ENCODE measurements at regions not wholly inside any gene's neighbourhood (a gene's known extent, or its start where the extent isn't known, plus 50 kb on each side); places are given as distances from the start of the nearest gene placed in this dataset.

DNA sequence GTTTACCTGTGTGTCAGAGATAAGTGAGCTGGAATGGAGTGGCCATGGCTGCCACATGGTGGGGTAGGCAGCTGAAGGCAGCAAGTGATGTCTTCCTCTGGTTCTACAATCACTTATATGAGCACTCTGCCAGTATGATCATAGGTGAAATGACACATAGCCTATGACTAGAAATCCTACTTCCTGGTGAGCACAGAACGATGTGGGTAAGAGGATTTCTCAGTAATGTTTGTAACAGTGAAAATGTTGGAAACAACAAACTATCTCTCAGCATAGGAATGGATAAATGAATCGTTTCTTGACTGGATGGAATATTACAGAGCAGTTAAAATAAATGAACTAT, 187.0 kb upstream of the S1PR3 start:
- TF ChIP-seq, protein P1, sequence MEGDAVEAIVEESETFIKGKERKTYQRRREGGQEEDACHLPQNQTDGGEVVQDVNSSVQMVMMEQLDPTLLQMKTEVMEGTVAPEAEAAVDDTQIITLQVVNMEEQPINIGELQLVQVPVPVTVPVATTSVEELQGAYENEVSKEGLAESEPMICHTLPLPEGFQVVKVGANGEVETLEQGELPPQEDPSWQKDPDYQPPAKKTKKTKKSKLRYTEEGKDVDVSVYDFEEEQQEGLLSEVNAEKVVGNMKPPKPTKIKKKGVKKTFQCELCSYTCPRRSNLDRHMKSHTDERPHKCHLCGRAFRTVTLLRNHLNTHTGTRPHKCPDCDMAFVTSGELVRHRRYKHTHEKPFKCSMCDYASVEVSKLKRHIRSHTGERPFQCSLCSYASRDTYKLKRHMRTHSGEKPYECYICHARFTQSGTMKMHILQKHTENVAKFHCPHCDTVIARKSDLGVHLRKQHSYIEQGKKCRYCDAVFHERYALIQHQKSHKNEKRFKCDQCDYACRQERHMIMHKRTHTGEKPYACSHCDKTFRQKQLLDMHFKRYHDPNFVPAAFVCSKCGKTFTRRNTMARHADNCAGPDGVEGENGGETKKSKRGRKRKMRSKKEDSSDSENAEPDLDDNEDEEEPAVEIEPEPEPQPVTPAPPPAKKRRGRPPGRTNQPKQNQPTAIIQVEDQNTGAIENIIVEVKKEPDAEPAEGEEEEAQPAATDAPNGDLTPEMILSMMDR (IDR thresholded peaks at IDR 0.05; ENCODE audit: borderline replicate concordance, insufficient read depth, low read depth, low read length), result no peak
- no peak overlapping the region for H3K4me3 ChIP-seq (ENCODE audit: low read depth, low read length)

DNA sequence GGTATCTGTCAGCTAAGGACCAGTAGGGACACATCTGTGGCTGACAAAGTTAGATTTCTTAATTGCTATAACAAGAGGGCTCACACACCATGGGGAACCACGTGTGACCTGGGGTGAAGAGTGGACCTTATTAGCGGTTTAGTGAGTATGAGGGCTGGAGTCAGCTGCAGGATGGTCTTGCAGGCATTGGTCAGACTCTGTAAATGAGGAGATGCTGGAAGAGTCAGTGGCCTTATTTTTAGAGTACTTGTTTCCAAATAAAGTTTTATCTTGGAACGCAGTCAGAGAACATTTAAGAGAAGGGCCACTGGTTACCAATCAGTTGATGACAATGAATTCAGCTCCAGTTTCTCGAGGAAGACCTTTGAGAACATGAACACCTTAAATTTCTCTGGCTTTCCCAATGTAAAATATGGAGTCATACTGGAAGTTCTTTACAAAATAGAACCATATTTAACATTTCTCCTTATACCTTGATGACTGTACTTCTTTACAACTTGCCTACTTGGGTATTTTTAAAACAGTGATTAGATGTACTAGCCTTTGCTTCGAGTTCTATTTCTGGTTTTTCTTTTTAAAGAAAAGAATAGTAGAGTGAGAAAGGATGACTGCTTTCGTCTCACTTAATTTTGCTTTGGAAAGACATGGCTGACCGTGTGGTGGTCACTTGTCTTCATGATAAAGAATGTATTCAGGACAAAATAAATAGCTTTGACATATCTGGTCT, 185.9 kb upstream of the S1PR3 start:
- H3K4me3 ChIP-seq (ENCODE audit: low read depth, low read length), result no peak overlapping the region
- TF ChIP-seq, protein P1 (IDR thresholded peaks at IDR 0.05; ENCODE audit: borderline replicate concordance, insufficient read depth, low read depth, low read length), result no peak

DNA sequence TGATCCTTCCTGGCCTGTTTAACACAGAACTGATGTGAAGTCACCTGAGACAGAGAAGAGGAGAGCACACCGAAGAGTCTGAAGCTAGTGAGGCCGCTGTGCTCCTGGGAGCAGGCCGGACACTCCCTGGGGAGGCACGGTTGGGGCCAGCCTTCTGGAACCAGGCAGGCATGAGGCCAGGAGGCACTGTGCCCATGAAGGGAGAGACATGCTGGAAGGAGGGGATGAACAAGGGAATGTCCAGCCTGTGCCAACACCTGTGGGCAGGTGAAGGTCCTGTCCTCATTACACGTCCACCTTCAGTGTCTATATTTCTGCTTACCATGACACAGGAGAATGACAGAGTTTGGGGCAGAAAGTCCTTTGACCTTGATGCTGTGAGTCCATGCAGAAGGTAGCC, 183.8 kb upstream of the S1PR3 start:
- H3K4me3 ChIP-seq (ENCODE audit: low read depth, low read length), result no peak overlapping the region
- TF ChIP-seq, protein P1 (IDR thresholded peaks at IDR 0.05; ENCODE audit: borderline replicate concordance, insufficient read depth, low read depth, low read length), result no peak

DNA sequence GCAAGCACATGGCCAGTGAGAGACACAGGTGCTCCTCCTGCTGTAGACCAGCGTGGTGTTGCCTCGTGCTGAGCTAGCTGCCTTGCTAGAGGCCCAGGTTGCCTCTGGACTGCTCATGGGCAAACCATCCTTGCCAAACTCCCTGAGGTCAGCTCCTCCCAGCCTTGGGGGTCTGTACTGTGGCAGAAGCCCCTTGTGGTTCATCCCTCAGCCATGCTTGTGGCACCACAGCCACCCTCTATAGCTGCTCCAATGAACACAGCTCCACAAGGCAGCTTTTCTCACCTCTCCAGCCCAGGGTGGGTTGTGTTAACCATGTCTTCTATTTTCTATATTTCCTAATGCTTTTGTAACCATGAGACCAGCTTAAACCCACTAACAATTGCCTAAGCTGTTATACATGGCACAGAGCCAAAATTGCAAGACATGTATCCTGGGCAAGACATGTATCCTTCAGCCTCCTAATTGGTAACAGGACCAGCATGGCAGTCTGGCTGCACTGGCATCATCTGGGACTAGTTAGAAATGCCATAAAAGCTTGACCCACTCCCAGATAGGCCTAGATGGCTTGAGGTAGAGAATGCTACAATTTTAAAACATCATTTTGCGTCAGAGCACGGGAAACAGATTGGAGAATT, 183.1 kb upstream of the S1PR3 start:
- TF ChIP-seq, protein P1 (IDR thresholded peaks at IDR 0.05; ENCODE audit: borderline replicate concordance, insufficient read depth, low read depth, low read length), result no peak
- no peak overlapping the region for H3K4me3 ChIP-seq (ENCODE audit: low read depth, low read length)

DNA sequence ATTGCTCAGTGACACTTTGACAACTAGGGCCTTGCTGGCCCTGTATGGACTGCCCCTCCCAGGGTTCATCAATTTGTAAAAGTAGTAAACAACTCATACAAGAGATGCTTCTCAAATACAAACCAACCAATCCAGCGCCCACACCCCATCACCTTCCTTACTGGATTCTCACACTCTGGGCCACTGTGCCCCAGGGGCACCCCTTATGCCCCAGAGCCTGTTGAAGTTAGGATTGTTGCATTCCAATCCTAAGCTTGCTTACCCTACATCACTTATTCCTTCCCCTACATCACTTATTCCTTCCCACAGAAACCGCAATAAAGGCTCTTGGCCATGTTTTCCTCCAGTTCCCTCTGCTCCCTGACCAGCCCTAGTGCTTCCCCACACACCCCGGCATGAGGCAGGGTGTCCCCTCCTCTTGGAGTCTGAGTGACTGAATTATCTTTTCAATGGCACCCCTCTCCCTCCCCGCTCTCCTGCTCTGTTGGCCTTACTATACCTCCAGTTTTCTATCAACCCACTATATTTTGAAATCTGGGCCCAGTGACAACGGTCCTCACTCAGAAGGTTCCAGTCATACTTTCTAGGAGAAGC, 182.4 kb upstream of the S1PR3 start:
- TF ChIP-seq, protein P1 (IDR thresholded peaks at IDR 0.05; ENCODE audit: borderline replicate concordance, insufficient read depth, low read depth, low read length), result no peak
- no peak overlapping the region for H3K4me3 ChIP-seq (ENCODE audit: low read depth, low read length)

DNA sequence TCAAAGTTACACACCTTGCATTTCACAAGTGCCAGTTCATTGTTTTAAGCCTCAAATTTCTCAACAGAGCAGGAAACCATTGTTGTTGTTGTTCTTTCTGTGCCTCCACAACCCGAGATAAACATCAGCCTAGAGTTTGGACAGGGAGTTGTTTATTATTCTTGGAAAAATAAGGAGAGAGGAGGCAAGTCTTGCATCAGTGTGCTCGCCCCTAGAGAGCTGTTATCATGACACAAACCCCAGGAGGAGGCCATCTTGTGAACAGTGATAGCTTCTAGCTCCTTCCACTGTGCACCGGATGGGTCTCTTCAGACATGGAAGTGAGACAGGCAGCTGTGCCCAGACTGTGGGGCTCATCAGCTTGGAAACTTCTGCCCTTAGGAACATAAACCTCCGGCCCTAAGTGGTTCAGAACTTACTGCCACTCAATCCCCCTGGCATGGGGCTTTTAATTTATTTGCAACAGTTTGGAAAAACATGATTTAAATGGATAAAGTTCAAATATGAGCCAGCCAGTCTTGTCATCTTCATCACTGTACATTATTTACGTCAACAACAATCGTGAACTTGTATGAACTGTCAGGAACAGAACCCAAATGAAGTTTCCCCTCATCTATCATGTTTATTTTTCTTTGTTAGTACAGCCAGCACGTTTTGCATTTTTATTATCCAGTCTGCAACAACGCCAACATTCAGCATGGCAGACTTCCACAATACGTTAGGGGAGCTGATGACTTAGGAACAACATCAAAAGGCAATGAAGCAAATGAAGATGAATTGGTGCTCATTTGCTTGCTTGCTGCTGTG, 181.7 kb upstream of the S1PR3 start:
- no peak overlapping the region for H3K4me3 ChIP-seq (ENCODE audit: low read depth, low read length)
- TF ChIP-seq, protein P1 (IDR thresholded peaks at IDR 0.05; ENCODE audit: borderline replicate concordance, insufficient read depth, low read depth, low read length), result no peak
